ENCODE measurements at regions not wholly inside any gene's neighbourhood (a gene's known extent, or its start where the extent isn't known, plus 50 kb on each side); places are given as distances from the start of the nearest gene placed in this dataset.

GRCh38 chr2:18814387-18814786 is 225.0 kb upstream of the NT5C1B start:
- TF ChIP-seq TEAD4 (IDR thresholded peaks at IDR 0.05) = no peak
- no peak for TF ChIP-seq ZBTB7A (IDR thresholded peaks at IDR 0.05; ENCODE audit: low read depth)
- no peak for TF ChIP-seq EGR1 (IDR thresholded peaks at IDR 0.05)
- no peak for TF ChIP-seq RAD21 (IDR thresholded peaks at IDR 0.05; ENCODE audit: low read depth)
- TF ChIP-seq, protein P1, sequence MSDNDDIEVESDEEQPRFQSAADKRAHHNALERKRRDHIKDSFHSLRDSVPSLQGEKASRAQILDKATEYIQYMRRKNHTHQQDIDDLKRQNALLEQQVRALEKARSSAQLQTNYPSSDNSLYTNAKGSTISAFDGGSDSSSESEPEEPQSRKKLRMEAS (IDR thresholded peaks at IDR 0.05) = no peak
- no peak for TF ChIP-seq TCF12 (IDR thresholded peaks at IDR 0.05; ENCODE audit: low read depth)

DNA sequence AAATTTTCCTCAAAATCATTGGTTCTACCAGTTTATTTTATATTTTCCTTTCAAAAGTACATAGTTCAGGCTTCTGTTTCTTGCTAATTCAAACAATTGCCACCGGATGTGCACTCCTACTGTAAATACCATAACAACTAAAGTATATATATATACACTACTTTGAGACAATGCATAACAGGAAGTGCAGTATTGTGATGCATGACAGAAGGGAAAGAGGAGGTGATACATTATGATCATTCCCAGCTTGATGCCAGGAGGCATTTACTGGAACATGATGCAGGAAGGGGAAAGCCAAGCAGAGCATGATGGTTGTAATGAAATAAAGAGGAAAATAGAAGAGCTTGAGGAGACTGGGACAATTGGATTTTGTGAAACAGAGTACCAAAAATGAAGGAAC is 215.2 kb upstream of the NT5C1B start:
- no peak for TF ChIP-seq REST (IDR thresholded peaks at IDR 0.05; ENCODE audit: low read depth)
- no peak for TF ChIP-seq TCF12 (IDR thresholded peaks at IDR 0.05; ENCODE audit: low read depth)

DNA sequence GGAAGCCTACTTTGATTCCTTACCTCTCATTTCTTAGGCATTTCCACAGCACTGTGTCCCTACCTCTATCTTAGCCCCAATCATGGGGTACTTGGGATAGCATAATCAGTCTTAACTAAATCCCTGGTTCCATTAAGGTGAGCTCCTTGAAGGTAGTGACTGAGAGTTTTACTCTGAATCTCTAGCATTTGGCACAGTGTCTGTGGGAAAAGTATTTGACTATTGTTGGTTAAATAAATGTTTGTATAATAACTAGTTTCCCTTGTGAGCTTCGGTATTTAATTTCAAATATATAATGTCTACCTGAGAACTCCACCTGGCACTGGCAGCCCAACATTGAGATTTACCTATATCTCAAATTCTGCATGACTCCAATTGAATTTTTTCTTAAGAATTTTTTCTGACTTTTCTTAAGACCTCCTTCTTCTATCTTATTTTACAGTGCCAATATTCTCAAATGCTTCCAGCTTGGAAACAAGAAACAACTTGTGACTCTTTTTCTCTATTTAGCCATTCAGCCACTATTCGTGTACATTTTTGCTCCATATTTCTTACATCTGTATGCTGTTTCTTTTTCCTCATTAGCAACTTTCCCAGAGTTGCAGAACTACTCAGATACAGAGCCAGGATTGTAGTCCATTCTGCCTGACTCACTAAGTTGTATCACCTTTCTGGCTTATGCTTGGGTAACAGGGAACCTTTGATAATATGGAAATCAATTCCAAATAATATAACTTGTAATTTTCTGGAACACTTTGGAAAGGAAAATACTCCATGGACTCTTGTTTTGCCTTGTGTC is 214.0 kb upstream of the NT5C1B start:
- TF ChIP-seq TEAD4 (IDR thresholded peaks at IDR 0.05) (no peak), YY1 (IDR thresholded peaks at IDR 0.05; ENCODE audit: low read depth) (no peak), RAD21 (IDR thresholded peaks at IDR 0.05; ENCODE audit: low read depth) (no peak), CEBPB (IDR thresholded peaks at IDR 0.05) (no peak), CREB1 (IDR thresholded peaks at IDR 0.05; ENCODE audit: low read depth) (no peak), EGR1 (IDR thresholded peaks at IDR 0.05) (no peak)
- TF ChIP-seq, protein P1 (IDR thresholded peaks at IDR 0.05) = no peak

- TF ChIP-seq EP300 (IDR thresholded peaks at IDR 0.05; ENCODE audit: borderline replicate concordance) = no peak
- TF ChIP-seq RAD21 (IDR thresholded peaks at IDR 0.05; ENCODE audit: low read depth) = no peak
- no peak for TF ChIP-seq REST (IDR thresholded peaks at IDR 0.05; ENCODE audit: low read depth)
- no peak for TF ChIP-seq TEAD4 (IDR thresholded peaks at IDR 0.05)
- TF ChIP-seq CEBPB (IDR thresholded peaks at IDR 0.05) = no peak
- no peak for TF ChIP-seq TAF1 (IDR thresholded peaks at IDR 0.05; ENCODE audit: low read depth)
- no peak for TF ChIP-seq USF1 (IDR thresholded peaks at IDR 0.05)
Measured at GRCh38 chr2:18800240-18800971, 211.0 kb upstream of the NT5C1B start.

DNA sequence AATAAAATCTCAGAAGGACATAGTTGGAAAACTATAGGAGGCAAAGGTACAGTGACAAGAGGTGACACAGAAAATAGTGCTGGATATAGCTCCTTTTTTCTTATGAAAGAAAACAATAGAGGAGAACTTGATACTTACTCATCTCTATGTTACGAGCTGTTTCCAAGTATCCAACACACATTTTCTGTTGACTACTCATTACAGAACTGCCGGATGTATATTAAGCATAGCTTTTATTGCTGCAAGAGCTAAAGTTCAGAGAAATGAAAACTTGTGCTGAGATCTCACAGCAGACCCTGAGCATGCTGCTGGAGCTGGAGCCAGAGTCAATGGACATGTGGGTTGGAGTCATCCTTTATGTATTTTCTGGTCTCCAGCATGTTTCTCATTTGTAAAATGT is 210.0 kb upstream of the NT5C1B start:
- TF ChIP-seq ZBTB7A (IDR thresholded peaks at IDR 0.05; ENCODE audit: low read depth) (no peak), TEAD4 (IDR thresholded peaks at IDR 0.05) (no peak), REST (IDR thresholded peaks at IDR 0.05; ENCODE audit: low read depth) (no peak)
- TF ChIP-seq, protein P1 (IDR thresholded peaks at IDR 0.05) = no peak
